SK-MEL-5 (cell line): ENCODE measurements at regions not wholly inside any gene's neighbourhood (a gene's known extent, or its start where the extent isn't known, plus 50 kb on each side); places are given as distances from the start of the nearest gene placed in this dataset.

Source experiments
- DNase-seq: peaks from one replicate; pipeline ENCODE4 v3.0.0-alpha.2; 2016; ENCODE audit warnings: low read depth, low spot score
- in situ Hi-C: cut with HindIII; loops from 2 replicates; pipeline ENCODE4 v1.10.0; 2016; ENCODE audit warnings: low sequenced_read_pairs, high pct_unique_total_duplicates, low pct_unique_long_range_greater_than_20kb

DNA sequence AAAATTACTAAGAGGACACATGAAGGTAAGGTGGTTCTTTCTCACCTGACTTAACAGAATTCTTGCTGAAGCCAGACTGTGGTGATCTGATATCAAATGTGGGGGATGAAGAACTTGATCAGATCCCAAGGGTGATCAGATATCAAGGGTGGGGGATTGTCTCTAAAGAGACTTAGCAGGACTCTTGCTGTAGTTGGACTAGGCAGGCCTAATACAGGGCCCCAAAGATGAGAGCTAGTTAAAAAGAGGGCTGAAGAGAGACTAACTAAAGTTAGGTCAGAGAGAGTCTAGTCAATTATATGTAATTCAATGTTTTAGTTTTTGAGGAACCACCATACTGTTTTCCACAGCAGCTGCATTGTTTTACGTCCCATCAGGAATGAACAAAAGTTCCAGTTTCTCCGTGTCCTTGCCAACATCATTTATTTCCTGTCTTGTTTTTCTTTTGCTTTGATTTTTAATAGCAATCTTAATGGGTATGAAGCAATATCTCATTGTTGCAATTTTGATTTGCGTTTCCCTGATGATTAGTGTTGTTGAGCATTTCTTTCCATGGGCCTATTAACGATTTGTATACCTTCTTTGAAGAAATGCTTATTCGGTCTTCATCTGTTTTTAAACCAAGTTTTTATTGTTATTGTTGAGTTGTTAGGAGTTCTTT is 77.6 kb upstream of the ALDH1A1 start:
- no peak for DNase-seq
- in situ Hi-C loops, result no loop called here

DNA sequence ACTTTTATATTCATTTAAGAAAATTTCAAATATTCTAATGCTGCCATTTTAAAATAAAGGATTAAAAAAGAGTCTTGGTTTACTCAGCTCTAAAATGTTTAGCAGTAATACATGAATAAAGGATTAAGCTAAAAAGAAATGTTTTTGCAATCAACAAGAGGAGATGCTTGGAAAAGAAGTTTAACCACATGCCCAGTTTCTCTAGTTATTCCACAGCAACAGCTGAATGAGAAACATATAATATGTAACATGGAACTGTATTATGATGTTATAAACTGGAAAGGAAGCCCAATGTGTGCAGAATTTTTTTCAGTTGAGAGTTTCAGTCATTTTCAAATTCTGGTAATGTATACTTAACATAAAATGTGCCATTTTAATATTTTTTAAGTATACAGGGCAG is 76.5 kb upstream of the ALDH1A1 start:
- in situ Hi-C loops, result no loop called here
- DNase-seq, result no peak

- DNase-seq, result no peak
- in situ Hi-C loops, result no loop called here
Observed at GRCh38 chr9:73026375-73026774, 73.5 kb upstream of the ALDH1A1 start.

GRCh38 chr9:73024601-73025034 is 71.8 kb upstream of the ALDH1A1 start:
- in situ Hi-C loops, result no loop called here
- no peak for DNase-seq

- DNase-seq, result peak; percentile 86
- in situ Hi-C loops, result no loop called here
Observed at GRCh38 chr9:73023025-73023541, 70.2 kb upstream of the ALDH1A1 start.

DNA sequence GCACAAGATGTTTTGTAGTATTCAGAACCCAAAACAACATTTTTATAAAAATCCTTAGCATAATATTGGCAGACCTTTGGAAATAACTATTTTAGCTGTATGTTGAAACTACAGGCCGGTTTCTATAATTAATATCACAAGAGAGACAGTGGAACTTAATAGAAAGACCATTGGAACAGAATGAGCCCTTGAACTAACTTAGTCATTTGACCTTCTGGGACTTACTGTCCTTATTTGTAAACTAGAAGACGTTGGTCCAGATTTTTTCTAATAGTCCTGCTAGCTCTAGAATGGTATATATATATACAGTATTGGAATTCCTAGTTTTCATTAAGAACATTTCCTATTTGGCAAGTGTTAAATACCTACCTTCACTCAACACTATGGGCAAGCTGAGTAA is 69.5 kb upstream of the ALDH1A1 start:
- no peak for DNase-seq
- in situ Hi-C loops, result no loop called here

- in situ Hi-C loops, result no loop called here
- DNase-seq, result no peak
Observed at GRCh38 chr9:73020877-73021276, 68.0 kb upstream of the ALDH1A1 start.

DNA sequence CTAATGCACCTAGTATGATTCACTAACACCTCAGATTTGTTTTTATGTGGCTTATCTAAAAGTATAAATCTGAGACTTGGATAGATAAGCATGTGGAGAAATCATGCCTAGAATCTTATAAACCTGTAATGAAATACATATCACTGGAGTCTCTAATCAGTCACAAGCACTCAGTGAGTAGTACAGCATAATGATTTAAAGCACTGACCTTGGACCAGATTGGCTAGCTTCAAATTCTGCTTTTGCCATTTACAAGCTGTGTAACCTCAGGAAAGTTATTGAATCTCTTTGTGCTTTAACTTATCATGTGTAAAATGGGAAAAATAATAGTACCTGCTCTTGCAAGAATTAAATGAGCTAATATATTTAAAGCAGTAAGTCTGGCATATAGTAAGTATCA is 61.2 kb upstream of the ALDH1A1 start:
- no peak for DNase-seq
- in situ Hi-C loops, result no loop called here

GRCh38 chr9:73011956-73012355 is 59.1 kb upstream of the ALDH1A1 start:
- in situ Hi-C loops, result no loop called here

DNA sequence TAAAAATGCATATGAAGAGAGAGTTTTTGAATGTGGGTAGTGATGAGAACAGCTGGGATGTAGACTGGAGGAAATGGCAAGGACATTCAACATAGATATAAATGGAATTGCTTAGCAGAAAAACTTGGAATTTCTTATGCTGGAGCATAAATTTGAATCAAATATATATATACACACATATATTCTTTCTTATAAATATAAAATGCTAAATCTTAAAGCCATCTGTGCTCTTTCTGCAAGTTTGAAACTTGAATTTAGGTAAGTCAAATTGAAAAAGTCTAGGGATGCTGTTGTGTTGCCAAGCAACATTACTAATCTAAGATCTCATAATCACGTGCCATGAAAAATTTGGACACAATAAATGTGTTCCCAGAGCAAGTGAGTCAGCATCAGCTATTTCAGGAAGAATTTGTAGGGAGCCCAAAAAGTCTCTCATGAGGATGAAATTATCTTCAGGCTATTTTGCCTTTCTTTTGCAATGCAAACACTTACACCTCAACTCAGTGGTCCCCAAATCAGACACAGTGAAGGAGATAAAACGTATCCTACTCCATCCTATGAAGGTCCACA is 58.4 kb upstream of the ALDH1A1 start:
- in situ Hi-C loops, result no loop called here
- no peak for DNase-seq

More at GRCh38 chr9:73011956-73012355, 59.1 kb upstream of the ALDH1A1 start:
- DNase-seq, result no peak

DNA sequence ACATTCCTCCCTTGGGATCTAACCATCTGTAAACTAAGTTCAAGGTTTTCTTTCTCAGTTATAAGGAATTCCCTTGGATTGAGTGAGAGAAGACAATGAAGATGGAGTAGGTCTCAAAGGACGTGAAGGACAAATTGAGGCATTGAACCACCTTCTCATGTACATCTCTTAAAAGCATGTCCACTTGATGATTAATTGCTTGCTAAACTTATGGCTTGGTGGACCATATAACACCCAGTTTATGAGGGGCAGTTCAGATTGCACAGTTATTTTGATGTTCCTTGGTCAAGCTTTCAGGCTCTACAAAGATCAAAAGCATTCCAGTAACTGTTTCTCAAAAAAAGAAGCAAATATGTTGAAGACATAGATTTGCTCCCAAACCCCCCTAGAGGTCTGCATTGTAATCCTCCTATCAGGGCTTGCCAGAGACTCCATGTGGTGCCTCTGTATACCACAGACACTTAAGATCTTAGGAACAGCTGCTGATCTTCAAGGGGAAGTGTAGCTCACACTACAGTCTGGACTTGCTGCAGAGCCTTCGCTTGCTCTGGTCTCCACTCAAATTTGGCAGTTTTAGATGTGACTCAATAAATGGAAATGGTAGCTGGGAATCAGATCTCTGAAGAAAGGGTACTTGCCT is 56.9 kb upstream of the ALDH1A1 start:
- no peak for DNase-seq
- in situ Hi-C loops, result no loop called here

DNA sequence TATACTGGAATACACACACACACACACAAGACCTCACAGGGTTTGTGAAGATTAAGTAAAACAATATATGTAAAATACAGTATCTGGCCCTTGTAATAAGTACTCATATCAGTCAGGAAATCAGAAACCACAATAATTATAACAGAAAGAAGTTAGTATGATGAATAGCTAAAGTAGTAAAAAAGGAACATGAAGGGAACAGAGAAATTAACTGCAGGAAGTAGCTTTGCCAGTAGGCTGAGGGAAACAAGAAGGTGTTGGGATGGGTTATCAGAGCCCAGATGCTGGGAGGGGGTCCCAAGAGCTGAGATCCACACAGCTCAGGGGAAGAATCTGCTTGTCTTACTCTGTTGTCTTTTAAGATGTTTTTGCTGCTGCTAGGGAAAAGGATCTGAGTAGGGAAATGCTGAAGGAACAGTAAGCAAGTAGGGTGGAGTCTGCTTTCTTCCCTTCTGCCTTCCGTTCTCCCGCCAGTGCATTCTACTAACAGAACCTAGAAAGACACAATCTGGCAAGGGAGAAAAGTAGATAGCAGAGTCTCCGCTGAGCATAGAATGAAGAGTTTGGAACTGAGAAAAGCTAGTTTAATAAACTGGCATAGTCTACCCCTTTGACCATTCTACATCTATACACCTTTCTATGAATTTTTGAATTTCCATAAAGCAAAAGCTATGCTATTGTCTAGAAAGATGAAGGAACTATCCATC is 55.3 kb upstream of the ALDH1A1 start:
- DNase-seq, result no peak
- in situ Hi-C loops, result no loop called here

GRCh38 chr9:73006986-73007385 is 54.1 kb upstream of the ALDH1A1 start:
- in situ Hi-C loops, result no loop called here
- DNase-seq, result no peak
